Prostate gland (tissue), 2 donors: ENCODE measurements at regions not wholly inside any gene's neighbourhood (a gene's known extent, or its start where the extent isn't known, plus 50 kb on each side); places are given as distances from the start of the nearest gene placed in this dataset.

Experiments
- DNase-seq: peaks from one replicate; pipeline ENCODE4 v3.0.0-alpha.2; 2019; ENCODE audit warnings: low spot score
- H3K27ac ChIP-seq, 2 donors: fragments of 200-600 bp; sonication (generic); 2 replicates each; pipeline ENCODE4 v1.5.1; 2017 to 2019
- H3K27me3 ChIP-seq: fragments of 200-600 bp; sonication (generic); replicated peaks from 2 replicates; pipeline ENCODE4 v1.5.1; 2019; ENCODE audit not compliant: insufficient read depth
- H3K36me3 ChIP-seq, 2 donors: fragments of 200-600 bp; sonication (generic); 1 replicate in 1 of 2; 2 replicates in 1 of 2; pipeline versions ENCODE4 v1.5.1 to v1.8.1; 2017 to 2019
- H3K4me1 ChIP-seq: fragments of 200-600 bp; sonication (generic); replicated peaks from 2 replicates; pipeline ENCODE4 v1.5.1; 2019
- H3K4me3 ChIP-seq, 2 donors: fragments of 200-600 bp; sonication (generic); 2 replicates each; pipeline ENCODE4 v1.5.1; 2017 to 2019
- H3K9me3 ChIP-seq: fragments of 200-600 bp; sonication (generic); 2 replicates; pipeline ENCODE4 v1.5.1; 2017
- CTCF ChIP-seq, 4 experiments: fragments of 200-600 bp in 2 of 4; fragments of 450-650 bp in 2 of 4; sonication (generic) in 2 of 4; IDR thresholded peaks; 1 replicate in 3 of 4; 2 replicates in 1 of 4; pipeline ENCODE4 v1.5.1; 2016 to 2019; ENCODE audit warnings: antibody characterized with exemption in 4 of 4, mild to moderate bottlenecking in 2 of 4, moderate library complexity in 2 of 4
- POLR2A ChIP-seq: fragments of 450-650 bp; IDR thresholded peaks from one replicate; pipeline ENCODE4 v1.6.1; 2016; ENCODE audit warnings: antibody characterized with exemption, mild to moderate bottlenecking
- POLR2AphosphoS5 ChIP-seq: sonication (generic); formaldehyde crosslinking; IDR thresholded peaks from one replicate; pipeline ENCODE4 v1.6.1; 2017; ENCODE audit warnings: antibody characterized with exemption
- WGBS: methylation state at CpG from one replicate; pipeline ENCODE4 v1.1.5; 2018; 5-methylcytosine and 5-hydroxymethylcytosine counted together
- intact Hi-C: fragments of 100-400 bp; cut with DNase I; formaldehyde crosslinking; loops from one replicate; pipeline ENCODE4 v1.14.2; 2022

- Histone ChIP-seq H3K36me3 (no peaks in the 10 kb centered on the region), H3K4me1 (no peaks in the 10 kb centered on the region), H3K9me3 (no peaks in the 10 kb centered on the region), H3K4me3 (no peak overlapping the region), H3K27ac (no peak overlapping the region), H3K27me3 (peaks cover 2% of the 10 kb centered on the region)
- 61% methylated on average over 16 of the region's 16 CpGs for WGBS
- intact Hi-C loops, result no loop called here
- TF ChIP-seq POLR2AphosphoS5, result no peak
- no peak for TF ChIP-seq CTCF (IDR thresholded peaks at IDR 0.05)
- TF ChIP-seq POLR2A, result no peak
- DNase-seq, result no peak
Measured at GRCh38 chr22:47600791-47601625, 838.6 kb downstream of the TBC1D22A start.

GRCh38 chr22:47600281-47600680, 837.8 kb downstream of the TBC1D22A start:
- H3K4me1 ChIP-seq, result no peaks in the 10 kb centered on the region
- no peaks in the 10 kb centered on the region for H3K36me3 ChIP-seq
- intact Hi-C loops, result no loop called here
- H3K27me3 ChIP-seq, result peaks cover 2% of the 10 kb centered on the region
- no peaks in the 10 kb centered on the region for H3K9me3 ChIP-seq
- no peak for TF ChIP-seq POLR2A
- TF ChIP-seq POLR2AphosphoS5, result no peak
- no peak for TF ChIP-seq CTCF (IDR thresholded peaks at IDR 0.05)
- no peak for DNase-seq
- no peak overlapping the region for H3K27ac ChIP-seq
- WGBS, result 53% methylated on average over 11 of the region's 11 CpGs
- H3K4me3 ChIP-seq, result no peak overlapping the region

- Histone ChIP-seq H3K4me1 (no peaks in the 10 kb centered on the region), H3K36me3 (no peaks in the 10 kb centered on the region), H3K27ac (no peak overlapping the region), H3K4me3 (no peak overlapping the region), H3K9me3 (no peaks in the 10 kb centered on the region), H3K27me3 (peaks cover 2% of the 10 kb centered on the region)
- TF ChIP-seq POLR2A (no peak), CTCF (IDR thresholded peaks at IDR 0.05) (no peak), POLR2AphosphoS5 (no peak)
- no peak for DNase-seq
- WGBS, result 48% methylated on average over 10 of the region's 10 CpGs
- intact Hi-C loops, result no loop called here
Measured at GRCh38 chr22:47599753-47600152, 837.3 kb downstream of the TBC1D22A start.

- H3K4me3 ChIP-seq, result no peak overlapping the region
- no peaks in the 10 kb centered on the region for H3K36me3 ChIP-seq
- no peak for TF ChIP-seq CTCF (IDR thresholded peaks at IDR 0.05)
- no peak for TF ChIP-seq POLR2AphosphoS5
- TF ChIP-seq POLR2A, result no peak
- no peaks in the 10 kb centered on the region for H3K4me1 ChIP-seq
- no peak for DNase-seq
- WGBS, result 94% methylated on average over 6 of the region's 6 CpGs
- no peak overlapping the region for H3K27ac ChIP-seq
- intact Hi-C loops, result no loop called here
- H3K27me3 ChIP-seq, result peaks cover 2% of the 10 kb centered on the region
- no peaks in the 10 kb centered on the region for H3K9me3 ChIP-seq
Measured at GRCh38 chr22:47598864-47599263, 836.4 kb downstream of the TBC1D22A start.

GRCh38 chr22:47597041-47597440, 834.6 kb downstream of the TBC1D22A start:
- no peak for TF ChIP-seq POLR2A
- no peak for TF ChIP-seq CTCF (IDR thresholded peaks at IDR 0.05)
- no peak for TF ChIP-seq POLR2AphosphoS5
- H3K27ac ChIP-seq, result no peak overlapping the region
- intact Hi-C loops, result no loop called here
- H3K4me1 ChIP-seq, result no peaks in the 10 kb centered on the region
- WGBS, result 34% methylated on average over 9 of the region's 9 CpGs
- H3K27me3 ChIP-seq, result peaks cover 2% of the 10 kb centered on the region
- no peaks in the 10 kb centered on the region for H3K9me3 ChIP-seq
- no peak for DNase-seq
- H3K4me3 ChIP-seq, result no peak overlapping the region
- H3K36me3 ChIP-seq, result no peaks in the 10 kb centered on the region
